GM19463 (cell line): ENCODE measurements at regions not wholly inside any gene's neighbourhood (a gene's known extent, or its start where the extent isn't known, plus 50 kb on each side); places are given as distances from the start of the nearest gene placed in this dataset.
"Not testable (repeated sequence)": the region's sequence is repeated elsewhere in the genome, so short reads cannot be mapped to it uniquely, and the experiment has no call there.

Source experiments
- ATAC-seq: cut with Tn5 transposase; IDR thresholded peaks from one replicate; pipeline ENCODE4 v1.9.1; 2021; ENCODE audit warnings: mild to moderate bottlenecking, moderate library complexity; ENCODE audit not compliant: unreplicated experiment

DNA sequence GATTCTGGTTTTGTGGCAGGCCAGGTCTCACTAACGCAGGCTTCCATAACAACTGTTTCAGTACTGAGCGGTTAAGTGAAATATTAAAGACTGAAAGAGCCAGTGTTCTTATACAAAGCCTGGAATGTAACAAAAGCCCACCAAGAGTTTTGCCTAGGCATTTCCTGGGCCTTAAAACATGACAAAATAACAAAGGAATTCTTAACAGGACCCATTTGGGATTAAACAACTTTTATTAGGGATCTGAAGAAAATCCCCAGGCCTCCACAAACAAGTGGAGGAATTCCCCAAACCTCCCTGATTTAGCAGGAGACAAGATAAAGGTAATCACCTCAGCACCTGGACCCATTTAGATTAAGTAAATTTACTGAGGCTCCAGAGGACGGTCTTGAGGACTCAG lies 799.7 kb upstream of the SPRY2 start:
- no peak for ATAC-seq

DNA sequence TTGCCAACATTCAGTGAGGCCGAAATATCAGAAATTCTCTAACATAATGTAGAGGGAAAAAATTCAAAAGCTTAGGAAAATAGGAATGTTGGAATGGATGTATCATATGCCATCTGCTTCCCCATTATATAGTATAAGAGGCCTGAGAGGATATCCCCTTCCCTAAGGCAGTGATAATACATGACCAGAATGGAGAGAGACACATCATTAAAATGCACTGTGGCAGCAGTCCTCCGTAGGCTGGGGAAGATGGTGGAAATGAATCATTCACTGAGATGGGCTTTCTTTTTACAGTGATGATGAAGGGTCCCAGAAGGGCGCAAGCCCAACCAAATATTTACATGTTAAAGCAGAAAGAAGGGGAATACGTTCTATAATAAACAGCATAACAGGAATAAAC lies 799.1 kb upstream of the SPRY2 start:
- no peak for ATAC-seq

DNA sequence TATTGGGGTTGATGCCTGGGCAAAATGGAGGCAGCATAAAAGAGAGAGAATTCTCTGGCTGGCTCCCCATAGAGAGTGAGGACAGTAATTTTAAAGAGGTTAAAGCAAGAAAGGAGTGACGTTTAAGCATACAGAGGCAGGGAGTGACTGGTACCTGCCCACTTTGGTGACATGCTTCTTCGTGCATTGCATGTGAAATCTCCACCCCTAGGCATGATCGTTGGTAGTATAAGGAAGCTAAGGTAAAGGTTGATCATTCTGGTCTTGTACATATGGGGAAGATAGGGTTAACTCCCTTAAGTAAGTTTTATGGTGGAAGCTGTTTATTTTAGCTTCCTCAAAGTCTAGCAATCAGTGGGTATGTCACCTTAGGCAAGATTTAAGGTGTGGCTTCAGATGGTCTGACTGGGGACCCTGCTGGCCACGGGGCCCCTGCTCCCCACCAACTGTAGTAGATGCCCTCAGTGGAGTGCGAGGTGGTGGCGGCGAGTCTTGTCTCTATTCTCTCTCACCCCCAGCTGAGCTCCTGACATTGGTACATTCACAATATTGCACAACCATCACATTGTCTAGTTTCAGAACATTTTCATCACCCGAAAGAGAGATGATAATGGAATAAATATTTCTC lies 797.5 kb upstream of the SPRY2 start:
- ATAC-seq: no peak

DNA sequence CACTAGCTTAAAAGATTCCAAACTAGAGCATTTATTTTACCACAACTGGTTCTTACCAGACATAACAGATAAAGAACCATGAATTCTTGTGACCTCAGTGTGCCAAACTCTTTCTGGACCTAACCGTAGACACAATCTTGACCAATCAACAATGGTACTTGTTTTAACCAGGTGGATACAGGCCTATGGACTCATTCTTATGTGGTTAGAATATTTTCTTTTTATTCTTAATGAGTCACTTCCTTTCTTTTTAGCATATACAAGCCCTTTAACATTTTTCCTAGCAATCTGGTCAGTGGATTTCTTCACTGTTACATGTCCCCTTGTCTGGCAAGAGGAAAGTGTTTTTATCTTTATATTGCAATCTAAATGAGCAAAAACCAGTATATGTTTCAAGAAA lies 792.1 kb upstream of the SPRY2 start:
- no peak for ATAC-seq

DNA sequence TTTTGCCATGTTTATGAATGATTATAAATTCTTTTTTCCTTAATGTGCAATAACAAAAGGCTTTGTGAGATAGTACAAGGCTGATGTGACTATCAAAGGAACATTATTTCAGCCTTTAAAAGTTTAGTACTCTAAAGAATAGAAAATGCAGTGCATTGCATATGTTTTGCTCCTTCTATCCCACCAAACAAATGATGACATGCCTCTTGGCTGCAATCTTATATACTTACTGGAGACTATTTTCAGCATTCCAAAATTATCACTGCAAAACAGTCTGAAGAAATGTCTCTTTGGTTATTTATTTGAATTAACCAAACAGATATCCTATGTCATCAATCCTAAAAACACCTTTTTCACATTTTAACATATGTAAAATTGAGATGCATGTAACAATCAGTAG lies 776.5 kb upstream of the SPRY2 start:
- ATAC-seq: no peak

DNA sequence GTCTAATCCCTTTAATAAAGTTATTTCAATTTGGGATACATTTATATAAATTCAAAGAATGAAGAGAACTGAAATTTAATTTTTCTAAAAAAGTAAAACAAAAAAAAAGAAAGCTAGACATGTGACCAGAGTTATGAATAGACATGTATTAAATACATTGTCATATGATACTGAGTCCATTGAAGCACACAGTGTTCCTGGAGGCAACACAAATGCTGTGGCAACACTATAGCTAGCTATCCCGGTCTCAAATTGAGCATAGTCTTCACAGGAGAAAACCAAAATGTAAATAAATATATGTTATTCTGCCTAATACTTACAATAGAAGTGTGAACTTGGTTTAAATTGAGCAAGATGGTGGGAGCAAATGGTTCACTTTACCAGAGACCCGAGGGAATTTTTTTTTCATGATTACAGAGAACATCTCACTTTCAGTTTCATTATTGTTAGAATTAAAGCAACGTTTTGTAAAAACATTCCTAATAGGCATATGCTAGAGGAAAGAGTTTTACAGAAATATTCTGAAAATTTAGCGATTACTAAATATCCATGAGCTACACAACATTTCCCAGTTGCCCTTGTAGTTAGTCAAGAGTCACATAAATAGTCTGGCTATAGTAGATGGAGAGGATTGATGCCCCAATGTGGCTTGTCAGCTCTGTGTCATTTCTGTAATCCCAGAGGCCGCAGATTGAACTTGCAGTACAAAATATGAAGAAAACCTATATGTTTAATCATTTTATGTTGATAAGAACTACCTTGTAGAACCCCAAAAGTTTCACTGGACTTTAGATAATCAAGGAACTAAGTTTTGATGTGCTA lies 775.7 kb upstream of the SPRY2 start:
- peak; percentile 68 for ATAC-seq

DNA sequence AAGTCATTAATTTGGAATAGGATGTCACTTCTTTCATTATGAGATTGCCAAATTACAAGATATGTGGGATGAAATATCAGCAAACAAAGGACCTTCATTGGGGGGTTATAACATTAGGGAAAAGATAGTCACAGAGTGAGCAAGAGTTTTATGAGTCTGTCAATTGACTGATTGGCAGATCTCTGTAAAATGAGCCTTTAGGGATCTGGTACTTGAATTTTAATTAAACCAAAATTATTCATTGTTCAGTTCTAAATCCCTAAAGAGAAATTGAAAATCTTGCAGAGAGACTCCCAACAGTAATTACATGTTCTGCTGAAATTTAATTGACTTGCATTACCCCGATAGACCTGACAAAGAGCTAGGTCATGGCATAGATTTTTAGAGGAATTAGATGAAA lies 768.1 kb upstream of the SPRY2 start:
- no peak for ATAC-seq

DNA sequence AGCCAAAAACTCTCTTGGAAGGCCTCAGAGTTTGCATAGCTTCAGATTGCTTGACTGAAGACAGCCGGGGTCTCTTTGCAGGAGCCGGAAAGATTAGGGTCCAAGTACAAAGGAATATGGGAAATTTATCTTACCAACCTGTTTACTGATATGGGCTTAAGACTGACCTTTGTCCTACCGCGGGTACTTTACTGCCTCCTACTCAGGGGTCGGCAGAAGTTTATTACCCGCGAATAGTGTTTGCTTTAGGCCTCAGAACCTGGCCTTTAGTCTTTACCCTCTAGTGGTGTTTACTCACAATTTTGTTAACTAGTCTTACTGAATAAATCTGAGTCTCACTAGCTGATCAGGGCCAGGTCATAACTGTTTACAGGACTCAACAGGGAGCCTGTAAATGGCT lies 765.4 kb upstream of the SPRY2 start:
- no peak for ATAC-seq

DNA sequence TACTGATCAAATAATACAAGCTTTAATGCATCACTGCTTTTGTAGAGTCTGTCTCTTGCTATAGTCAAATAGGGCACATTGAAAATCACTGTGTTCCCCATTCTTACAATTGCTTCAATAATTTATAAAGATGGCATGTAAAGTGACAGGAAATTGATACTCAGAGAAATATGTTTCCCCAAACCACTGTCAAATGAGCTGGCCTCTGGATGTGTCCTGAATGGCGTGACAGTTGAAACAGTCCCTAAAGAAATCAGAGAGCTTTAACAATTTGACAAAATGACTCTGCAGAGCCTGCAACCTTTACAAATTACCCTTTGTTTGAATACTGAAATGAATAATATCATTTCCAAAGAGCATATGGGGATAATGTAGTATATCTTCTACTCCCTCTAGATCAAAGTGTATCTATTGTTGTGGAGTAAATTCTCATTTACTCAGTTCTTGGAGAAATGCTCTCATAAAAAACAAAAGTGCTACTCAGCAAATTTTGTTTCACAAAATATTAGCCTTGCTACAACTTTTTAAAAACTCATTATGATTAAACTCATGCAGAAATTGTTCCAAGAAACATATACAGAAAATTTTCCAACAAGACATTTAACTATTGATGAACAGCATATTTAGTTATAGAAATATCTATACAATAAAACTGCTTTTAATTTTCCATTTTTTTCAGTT lies 763.2 kb upstream of the SPRY2 start:
- ATAC-seq: no peak

DNA sequence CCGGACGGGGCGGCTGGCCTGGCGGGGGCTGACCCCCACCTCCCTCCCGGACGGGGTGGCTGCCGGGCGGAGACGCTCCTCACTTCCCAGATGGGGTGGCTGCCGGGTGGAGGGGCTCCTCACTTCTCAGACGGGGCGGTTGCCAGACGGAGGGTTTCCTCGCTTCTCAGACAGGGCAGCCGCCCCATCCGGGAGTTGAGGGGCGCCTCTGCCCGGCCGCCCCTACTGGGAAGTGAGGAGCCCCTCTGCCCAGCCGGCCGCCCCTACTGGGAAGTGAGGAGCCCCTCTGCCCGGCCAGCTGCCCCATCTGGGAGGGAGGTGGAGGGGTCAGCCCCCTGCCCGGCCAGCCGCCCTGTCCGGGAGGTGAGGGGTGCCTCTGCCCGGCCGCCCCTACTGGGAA lies 761.1 kb upstream of the SPRY2 start:
- ATAC-seq: not testable (repeated sequence)

DNA sequence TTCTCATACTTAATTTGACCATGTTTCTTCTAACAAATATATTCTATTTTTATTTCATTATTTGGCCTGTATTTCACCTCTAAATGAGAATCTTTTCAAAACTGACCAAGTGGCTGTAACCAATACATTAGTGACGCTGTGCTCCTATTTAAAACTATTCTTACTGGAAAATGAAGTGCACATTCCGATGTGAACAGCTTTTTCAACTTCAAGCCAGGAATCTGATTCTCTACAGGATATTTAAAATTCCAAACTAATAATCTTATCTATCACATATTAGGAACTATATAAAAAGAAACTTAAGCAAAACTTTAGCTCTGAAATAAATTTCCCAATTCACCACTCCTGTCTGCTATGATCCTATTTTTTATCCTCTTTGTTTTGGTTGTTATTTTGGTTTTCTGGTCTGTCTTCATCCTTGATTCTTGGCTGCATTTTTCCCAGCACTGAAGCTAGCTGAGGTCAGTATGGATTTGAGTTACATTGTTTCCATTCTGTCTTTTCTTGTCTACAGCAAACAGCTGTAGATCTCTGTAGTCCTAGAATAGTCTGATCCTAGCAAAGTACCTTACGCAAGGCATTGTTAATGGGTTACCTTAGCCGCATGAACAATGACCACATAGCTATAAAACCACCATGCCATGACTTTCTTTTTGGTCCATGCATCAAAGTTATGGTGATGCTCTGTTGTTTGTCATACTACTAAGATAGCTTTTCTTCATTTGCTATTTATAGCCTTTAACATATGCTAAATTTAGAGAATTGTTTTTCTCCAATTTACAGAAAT lies 748.6 kb upstream of the SPRY2 start:
- ATAC-seq: no peak

DNA sequence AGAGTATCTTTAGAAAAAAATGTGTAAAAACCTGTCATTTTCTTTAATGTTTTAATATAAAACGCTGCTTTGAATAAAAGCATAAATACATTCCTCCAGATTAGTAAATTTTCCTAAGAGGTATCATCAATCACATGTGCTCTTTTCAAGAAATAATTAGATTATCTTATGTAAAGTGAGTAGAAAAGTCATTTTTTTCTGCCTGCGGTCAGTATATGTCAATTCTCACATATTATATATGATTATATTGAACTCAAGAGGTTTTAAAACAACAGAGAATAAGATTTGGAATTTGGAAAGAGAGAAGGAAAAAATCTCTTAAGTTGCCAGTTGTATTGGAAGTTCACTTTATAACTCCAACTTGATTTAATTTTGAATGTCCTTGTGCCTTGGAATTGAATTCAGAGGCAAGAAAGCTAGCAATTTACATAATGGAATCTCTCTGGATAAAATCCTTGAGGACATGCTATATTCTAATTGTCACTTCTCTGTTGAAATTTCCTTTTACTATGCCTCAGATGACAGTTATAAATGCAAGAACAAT lies 740.1 kb upstream of the SPRY2 start:
- no peak for ATAC-seq

DNA sequence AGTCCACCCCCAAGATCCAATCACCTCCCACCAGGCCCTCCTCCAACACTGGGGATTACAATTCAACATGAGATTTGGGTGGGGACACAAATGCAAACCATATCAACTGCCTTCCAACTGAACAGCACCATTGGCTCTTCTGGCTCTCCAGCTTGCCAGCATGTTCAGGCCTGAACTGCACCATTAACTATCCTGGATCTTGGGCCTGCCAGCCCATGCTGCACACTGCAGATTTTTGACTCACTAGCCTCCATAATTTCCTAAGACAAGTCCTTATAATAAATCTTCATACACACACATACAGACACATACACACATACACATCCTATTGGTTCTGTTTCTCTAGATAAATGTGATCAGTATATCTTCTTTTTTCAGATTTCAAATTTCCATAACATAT lies 737.1 kb upstream of the SPRY2 start:
- ATAC-seq: no peak

DNA sequence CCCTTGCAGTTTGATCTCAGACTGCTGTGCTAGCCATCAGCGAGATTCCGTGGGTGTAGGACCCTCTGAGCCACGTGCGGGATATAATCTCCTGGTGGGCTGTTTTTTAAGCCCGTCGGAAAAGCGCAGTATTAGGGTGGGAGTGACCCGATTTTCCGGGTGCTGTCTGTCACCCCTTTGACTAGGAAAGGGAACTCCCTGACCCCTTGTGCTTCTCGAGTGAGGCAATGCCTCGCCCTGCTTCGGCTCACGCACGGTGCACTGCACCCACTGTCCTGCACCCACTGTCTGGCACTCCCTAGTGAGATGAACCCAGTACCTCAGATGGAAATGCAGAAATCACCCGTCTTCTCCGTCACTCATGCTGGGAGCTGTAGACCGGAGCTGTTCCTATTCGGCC lies 728.9 kb upstream of the SPRY2 start:
- not testable (repeated sequence) for ATAC-seq

DNA sequence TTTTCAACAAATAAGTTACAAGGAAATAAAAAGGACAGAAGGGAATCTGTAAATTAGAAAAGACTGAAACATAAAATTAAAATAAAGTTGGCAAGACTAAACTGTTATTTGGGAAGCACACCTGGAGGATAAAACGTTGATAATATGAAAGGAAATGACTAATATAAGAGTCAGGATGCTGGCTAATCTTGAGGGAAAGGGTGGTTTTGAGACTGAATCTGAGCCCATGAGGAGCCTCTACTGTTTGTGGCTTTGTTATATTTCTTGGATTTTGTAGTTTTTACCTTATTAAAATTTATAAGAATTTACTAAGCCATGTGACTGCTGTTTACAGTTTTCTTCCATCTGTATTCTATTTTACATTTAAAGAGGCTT lies 718.0 kb upstream of the SPRY2 start:
- no peak for ATAC-seq

DNA sequence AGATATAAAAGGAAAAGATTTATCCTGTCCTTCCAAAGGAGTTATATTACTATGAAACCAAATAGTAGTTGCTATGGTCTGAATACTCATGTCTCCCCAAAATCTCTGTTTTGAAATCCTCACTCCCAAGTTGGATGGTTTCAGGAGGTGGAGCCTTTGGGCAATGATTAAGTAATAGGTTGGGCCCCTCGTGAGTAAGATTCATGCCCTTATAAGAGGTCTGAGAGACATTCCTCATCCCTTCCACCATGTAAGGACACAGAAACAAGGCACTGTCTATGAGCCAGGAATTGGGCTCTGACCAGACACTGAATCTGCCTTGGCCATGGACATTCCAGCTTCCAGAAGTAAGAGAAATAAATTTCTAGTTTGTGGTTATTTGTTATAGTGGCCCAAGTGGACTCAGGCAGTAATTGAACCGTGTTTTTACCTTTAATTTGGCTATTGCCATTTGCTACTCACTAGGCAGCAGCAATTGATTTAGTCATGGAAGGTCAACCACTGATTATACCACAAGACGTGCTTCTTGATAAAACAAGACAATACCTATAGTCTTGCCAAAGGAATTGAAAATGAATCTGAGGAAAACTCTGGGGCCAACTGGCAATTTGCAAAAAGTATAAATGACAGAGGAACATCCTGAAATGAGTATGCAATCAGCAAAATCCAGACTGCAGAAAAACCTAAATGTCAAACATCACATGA lies 717.4 kb upstream of the SPRY2 start:
- no peak for ATAC-seq

DNA sequence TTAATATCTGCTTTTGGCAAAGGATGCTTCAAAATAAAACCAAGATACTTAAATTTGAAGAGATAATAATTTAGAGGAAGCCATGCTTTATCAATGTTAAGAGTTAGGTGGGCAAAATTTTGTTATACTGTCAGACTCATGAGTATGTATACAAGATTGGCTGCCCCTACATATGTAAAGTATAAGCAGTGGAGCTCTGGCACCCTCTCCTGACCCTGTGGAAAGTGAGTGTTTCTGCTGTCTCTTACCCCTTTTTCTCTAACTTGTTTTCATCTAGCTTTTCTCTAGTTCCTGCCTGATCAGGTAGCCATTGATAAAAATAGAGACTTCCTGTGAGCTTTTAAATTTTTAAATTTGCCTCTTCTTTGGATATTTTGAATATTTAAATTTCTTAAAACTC lies 710.9 kb upstream of the SPRY2 start:
- no peak for ATAC-seq

DNA sequence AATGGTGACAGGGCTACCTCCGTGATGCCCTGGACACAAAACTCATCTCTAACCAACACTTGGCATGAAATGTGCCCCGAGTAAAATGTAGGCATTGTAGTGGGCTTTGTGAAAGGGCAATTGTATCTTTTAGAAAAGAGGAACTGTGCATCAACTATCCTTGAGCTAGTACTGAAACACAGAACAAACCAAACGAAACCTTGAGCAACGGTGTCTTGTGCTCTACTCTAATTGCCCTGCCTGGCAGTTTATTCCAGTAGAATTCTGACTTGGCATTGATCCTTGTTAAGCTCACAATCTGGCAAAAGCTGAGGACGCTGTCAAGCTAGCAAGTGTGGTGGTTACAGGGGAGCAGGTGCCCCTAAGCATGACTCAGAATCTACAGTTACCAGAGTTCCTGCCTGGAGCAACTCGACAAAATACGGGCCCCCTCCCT lies 707.1 kb upstream of the SPRY2 start:
- peak; percentile 87 for ATAC-seq

DNA sequence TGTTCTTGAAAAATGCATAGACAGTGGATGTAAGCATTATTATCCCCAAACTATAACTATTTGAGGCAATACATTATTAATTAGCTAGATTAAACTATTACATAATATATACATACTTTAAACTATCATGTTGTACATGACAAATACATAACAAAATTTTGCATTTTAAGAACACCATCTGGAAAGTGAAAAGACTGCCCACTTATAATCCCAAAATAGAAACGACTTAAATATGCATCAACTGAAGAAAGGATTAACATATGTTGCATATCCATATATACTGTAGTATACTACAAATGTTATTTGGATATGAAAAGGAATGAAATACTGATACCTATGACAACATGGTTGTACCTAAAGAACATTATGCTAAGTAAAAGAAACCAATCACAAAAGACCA lies 700.8 kb upstream of the SPRY2 start:
- ATAC-seq: no peak

DNA sequence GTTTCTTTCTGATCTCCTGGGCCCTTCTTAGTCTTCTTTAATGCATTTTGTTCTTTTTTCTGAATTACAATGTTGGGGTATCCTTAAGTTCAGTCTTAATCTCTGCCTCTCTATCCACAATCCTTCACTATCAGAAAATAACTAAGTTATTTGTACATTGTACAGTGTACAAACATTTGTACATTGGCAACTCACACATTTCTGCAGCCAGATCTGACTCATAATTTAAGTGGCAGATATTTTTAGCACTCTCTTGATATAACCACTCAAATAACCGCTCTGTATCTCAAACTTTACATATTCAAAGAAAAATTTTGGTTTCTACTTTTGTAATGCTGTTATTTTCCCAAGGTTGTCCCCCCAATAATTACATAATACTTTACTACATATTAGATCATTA lies 691.1 kb upstream of the SPRY2 start:
- no peak for ATAC-seq
